ENCODE measurements at regions not wholly inside any gene's neighbourhood (a gene's known extent, or its start where the extent isn't known, plus 50 kb on each side); places are given as distances from the start of the nearest gene placed in this dataset.

- Histone ChIP-seq H3K4me3 (no peak overlapping the region), H3K36me3 (no peaks in the 10 kb centered on the region), H3K27me3 (no peaks in the 10 kb centered on the region), H3K9me3 (no peaks in the 10 kb centered on the region), H3K27ac (no peak overlapping the region), H3K4me1 (no peaks in the 10 kb centered on the region)
- intact Hi-C loops (cut with DNase I) = no loop called here
- no peak for TF ChIP-seq CTCF (IDR thresholded peaks at IDR 0.05)
- ATAC-seq (no peak), DNase-seq (no peak)
Measured at GRCh38 chr6:42502990-42503389, 51.3 kb upstream of the TRERF1 start.

GRCh38 chr6:42502127-42502526 is 50.4 kb upstream of the TRERF1 start:
- Histone ChIP-seq H3K27me3 (no peaks in the 10 kb centered on the region), H3K9me3 (no peaks in the 10 kb centered on the region), H3K4me1 (no peaks in the 10 kb centered on the region), H3K4me3 (no peak overlapping the region), H3K27ac (no peak overlapping the region), H3K36me3 (no peaks in the 10 kb centered on the region)
- DNase-seq = no peak
- no peak for TF ChIP-seq CTCF (IDR thresholded peaks at IDR 0.05)
- intact Hi-C loops (cut with DNase I) = no loop called here
- no peak for ATAC-seq
